HepG2 (cell line): ENCODE measurements at regions not wholly inside any gene's neighbourhood (a gene's known extent, or its start where the extent isn't known, plus 50 kb on each side); places are given as distances from the start of the nearest gene placed in this dataset.

Source experiments
- ATAC-seq: fragments of 200-7000 bp; cut with Tn5 transposase; 3 replicates; pipeline ENCODE4 v1.9.1; 2020; ENCODE audit warnings: mild to moderate bottlenecking, moderate library complexity
- BruUV-seq: library from RNA; stranded (reverse); fragments of 400-500 nt; replicated peaks from 2 replicates; lab custom pipeline; 2021; lab: Mats Ljungman, UMichigan
- CTCF ChIA-PET: fragments of 300-600 bp; formaldehyde crosslinking; extraction: SDS; loops from one replicate; lab custom pipeline; 2021; ENCODE audit warnings: low total read pairs, inconsistent platforms, low intra/inter-chr PET ratio; lab: Yijun Ruan, JAX
- POLR2A ChIA-PET: fragments of 350-600 bp; sonication (Branson Sonifier 250); formaldehyde crosslinking; loops from one replicate; lab custom pipeline; 2020; ENCODE audit warnings: antibody characterized with exemption, inconsistent platforms; lab: Yijun Ruan, JAX
- DNase-seq: peaks from one replicate; pipeline ENCODE4 v3.0.0-alpha.2; 2015; ENCODE audit warnings: low spot score
- FAIRE-seq: peaks from 3 replicates; lab custom pipeline; 2011; peaks lifted over from hg19 to GRCh38; lab: Jason Lieb, UNC
- H2AFZ ChIP-seq: one replicate; pipeline ENCODE4 v1.6.1; 2011; ENCODE audit warnings: low read length, inconsistent platforms
- H3K27ac ChIP-seq: fragments of 300-600 bp; 3 replicates; pipeline ENCODE4 v1.8.0; 2011; ENCODE audit warnings: mixed run types, mild to moderate bottlenecking, mixed read lengths, low read length, inconsistent platforms; ENCODE audit not compliant: insufficient read depth; ENCODE audit errors: extremely low read length
- H3K27me3 ChIP-seq, 2 experiments: fragments of 200-600 bp in 1 of 2; 2 replicates in 1 of 2; 3 replicates in 1 of 2; pipeline versions ENCODE4 v1.6.0 to v1.8.0; 2011; ENCODE audit warnings: low read length in 2 of 2, mild to moderate bottlenecking in 2 of 2, moderate library complexity in 2 of 2, inconsistent platforms in 1 of 2; ENCODE audit not compliant: insufficient read depth in 2 of 2, control insufficient read depth in 1 of 2
- H3K36me3 ChIP-seq, 2 experiments: fragments of 200-600 bp in 1 of 2; replicated peaks in 1 of 2; 2 replicates in 1 of 2; 3 replicates in 1 of 2; pipeline versions ENCODE4 v1.5.1 to v1.8.0; 2011; ENCODE audit warnings: low read length in 2 of 2, inconsistent platforms in 1 of 2; ENCODE audit not compliant: insufficient read depth in 2 of 2, control insufficient read depth in 1 of 2
- H3K4me1 ChIP-seq: 2 replicates; pipeline ENCODE4 v1.5.1; 2012; ENCODE audit warnings: low read length, inconsistent platforms; ENCODE audit not compliant: insufficient read depth
- H3K4me2 ChIP-seq: 2 replicates; pipeline ENCODE4 v1.6.0; 2011; ENCODE audit warnings: low read depth, low read length, inconsistent platforms
- H3K4me3 ChIP-seq, 3 experiments: fragments of 200-600 bp in 1 of 3; sonication (generic), shearing (Covaris generic) in 1 of 3; replicated peaks in 1 of 3; 2 replicates each; pipeline ENCODE4 v1.5.1; 2011 to 2016; ENCODE audit warnings: low read length in 3 of 3, inconsistent platforms in 2 of 3, low read depth in 2 of 3, mild to moderate bottlenecking in 2 of 3, control low read depth in 1 of 3, mixed read lengths in 1 of 3; ENCODE audit not compliant: insufficient read depth in 1 of 3
- H3K79me2 ChIP-seq: one replicate; pipeline ENCODE4 v1.6.1; 2011; ENCODE audit warnings: low read length, inconsistent platforms; ENCODE audit not compliant: insufficient read depth
- H3K9ac ChIP-seq: 2 replicates; pipeline ENCODE4 v1.6.0; 2011; ENCODE audit warnings: mild to moderate bottlenecking, low read depth, low read length, inconsistent platforms; ENCODE audit not compliant: insufficient read depth
- H3K9me3 ChIP-seq: 2 replicates; pipeline ENCODE4 v1.5.1; 2012; ENCODE audit warnings: mild to moderate bottlenecking, low read length
- H4K20me1 ChIP-seq: 2 replicates; pipeline ENCODE4 v1.6.0; 2011; ENCODE audit warnings: inconsistent platforms, mild to moderate bottlenecking, low read length, moderate library complexity; ENCODE audit not compliant: insufficient read depth
- HDAC1 ChIP-seq: sonication (generic); formaldehyde crosslinking; IDR thresholded peaks from 2 replicates; pipeline ENCODE4 v1.5.1; 2020; ENCODE audit warnings: mild to moderate bottlenecking, missing genetic modification reagents
- KLF16 ChIP-seq, 2 experiments: sonication (generic) in 1 of 2; formaldehyde crosslinking in 1 of 2; IDR thresholded peaks; 2 replicates each; pipeline versions ENCODE4 v1.6.1 to v1.8.0; 2016 to 2023; ENCODE audit warnings: missing genetic modification reagents in 2 of 2, missing compliant biosample characterization in 1 of 2
- NR2F6 ChIP-seq, 2 experiments: IDR thresholded peaks; 2 replicates each; pipeline ENCODE4 v1.6.1; 2016; ENCODE audit warnings: antibody characterized with exemption in 1 of 2, mild to moderate bottlenecking in 1 of 2
- ZBED4 ChIP-seq: sonication (generic); formaldehyde crosslinking; IDR thresholded peaks from 2 replicates; pipeline ENCODE4 v1.4.0; 2020; ENCODE audit warnings: missing genetic modification reagents, borderline replicate concordance
- ZNF530 ChIP-seq: sonication (generic); formaldehyde crosslinking; IDR thresholded peaks from 2 replicates; pipeline ENCODE4 v1.5.0; 2020; ENCODE audit warnings: low read depth, mild to moderate bottlenecking, missing genetic modification reagents
- ZNF639 ChIP-seq: conservative IDR thresholded peaks from 2 replicates; pipeline ENCODE4 v1.6.1; 2018; ENCODE audit warnings: missing genetic modification reagents
- ZSCAN25 ChIP-seq: sonication (generic); formaldehyde crosslinking; IDR thresholded peaks from 2 replicates; pipeline ENCODE4 v1.8.0; 2022; ENCODE audit warnings: mild to moderate bottlenecking, missing genetic modification reagents
- WGBS: methylation state at CpG from one replicate; pipeline ENCODE4 v1.1.6; 2017; ENCODE audit warnings: low lambda C conversion rate; 5-methylcytosine and 5-hydroxymethylcytosine counted together
- in situ Hi-C: cut with HindIII; loops from 2 replicates; pipeline ENCODE4 v1.10.0; 2017; ENCODE audit warnings: low pct_unique_long_range_greater_than_20kb; ENCODE audit not compliant: extremely low pct_ligation_motif_present
- intact Hi-C: fragments of 100-400 bp; cut with micrococcal nuclease; formaldehyde crosslinking; loops from one replicate; pipeline ENCODE4 v1.10.0; 2022; ENCODE audit not compliant: unreplicated experiment
- TF ChIP-seq, protein P1 (sequence below): sonication (generic); formaldehyde crosslinking; IDR thresholded peaks from 2 replicates; pipeline ENCODE4 v1.5.0; 2020; ENCODE audit warnings: missing genetic modification reagents, mild to moderate bottlenecking, borderline replicate concordance
- TF ChIP-seq, protein P2 (sequence below): sonication (generic); formaldehyde crosslinking; IDR thresholded peaks from 2 replicates; pipeline ENCODE4 v1.4.0; 2020; ENCODE audit warnings: missing genetic modification reagents

DNA sequence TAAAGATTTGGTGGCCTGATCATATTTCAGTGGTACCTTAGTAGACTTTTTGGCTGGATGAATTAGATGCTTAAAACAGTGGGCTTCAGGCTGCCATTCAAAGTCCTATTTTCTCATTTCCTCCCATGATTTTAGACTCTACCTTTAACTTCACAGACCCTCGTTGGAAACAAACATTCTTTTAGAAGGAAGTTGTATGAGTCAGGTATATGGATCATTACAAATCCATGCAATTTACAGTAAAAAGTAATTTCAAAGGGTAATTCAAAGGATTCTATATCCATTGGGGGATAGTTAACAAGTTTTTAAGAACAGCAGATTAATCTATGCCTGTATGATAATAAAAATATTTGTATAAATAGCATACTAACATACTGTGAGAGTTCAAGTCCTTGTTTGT is 216.9 kb upstream of the RRP15 start:
- no peak overlapping the region for H3K9ac ChIP-seq
- CTCF ChIA-PET = no interaction called here
- no peaks in the 10 kb centered on the region for H3K9me3 ChIP-seq
- intact Hi-C loops (no loop called here), in situ Hi-C loops (no loop called here)
- H4K20me1 ChIP-seq = no peaks in the 10 kb centered on the region
- ATAC-seq (no peak), FAIRE-seq (no peak), DNase-seq (no peak)
- TF ChIP-seq ZBED4 (CRISPR knock-in tag) = no peak
- TF ChIP-seq, protein P1, sequence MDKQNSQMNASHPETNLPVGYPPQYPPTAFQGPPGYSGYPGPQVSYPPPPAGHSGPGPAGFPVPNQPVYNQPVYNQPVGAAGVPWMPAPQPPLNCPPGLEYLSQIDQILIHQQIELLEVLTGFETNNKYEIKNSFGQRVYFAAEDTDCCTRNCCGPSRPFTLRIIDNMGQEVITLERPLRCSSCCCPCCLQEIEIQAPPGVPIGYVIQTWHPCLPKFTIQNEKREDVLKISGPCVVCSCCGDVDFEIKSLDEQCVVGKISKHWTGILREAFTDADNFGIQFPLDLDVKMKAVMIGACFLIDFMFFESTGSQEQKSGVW (CRISPR knock-in tag) = no peak
- no peak for TF ChIP-seq NR2F6 (IDR thresholded peaks at IDR 0.05)
- no peak for TF ChIP-seq NR2F6 (CRISPR knock-in tag; IDR thresholded peaks at IDR 0.05)
- TF ChIP-seq ZNF530 (CRISPR knock-in tag) = no peak
- TF ChIP-seq ZSCAN25 (CRISPR knock-in tag) = no peak
- no peak for TF ChIP-seq HDAC1
- TF ChIP-seq KLF16 (CRISPR knock-in tag; IDR thresholded peaks at IDR 0.05) = no peak
- TF ChIP-seq, protein P2, sequence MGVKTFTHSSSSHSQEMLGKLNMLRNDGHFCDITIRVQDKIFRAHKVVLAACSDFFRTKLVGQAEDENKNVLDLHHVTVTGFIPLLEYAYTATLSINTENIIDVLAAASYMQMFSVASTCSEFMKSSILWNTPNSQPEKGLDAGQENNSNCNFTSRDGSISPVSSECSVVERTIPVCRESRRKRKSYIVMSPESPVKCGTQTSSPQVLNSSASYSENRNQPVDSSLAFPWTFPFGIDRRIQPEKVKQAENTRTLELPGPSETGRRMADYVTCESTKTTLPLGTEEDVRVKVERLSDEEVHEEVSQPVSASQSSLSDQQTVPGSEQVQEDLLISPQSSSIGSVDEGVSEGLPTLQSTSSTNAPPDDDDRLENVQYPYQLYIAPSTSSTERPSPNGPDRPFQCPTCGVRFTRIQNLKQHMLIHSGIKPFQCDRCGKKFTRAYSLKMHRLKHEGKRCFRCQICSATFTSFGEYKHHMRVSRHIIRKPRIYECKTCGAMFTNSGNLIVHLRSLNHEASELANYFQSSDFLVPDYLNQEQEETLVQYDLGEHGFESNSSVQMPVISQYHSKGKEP = no peak
- no peak for TF ChIP-seq ZNF639
- POLR2A ChIA-PET = no interaction called here
- H3K4me2 ChIP-seq = no peak overlapping the region
- H2AFZ ChIP-seq = no peak overlapping the region
- no TSS peak for BruUV-seq
- WGBS = 0% methylated on average over 1 of the region's 1 CpG
- no peak overlapping the region for H3K4me3 ChIP-seq
- no peaks in the 10 kb centered on the region for H3K4me1 ChIP-seq
- no peaks in the 10 kb centered on the region for H3K79me2 ChIP-seq
- no peak overlapping the region for H3K27ac ChIP-seq
- no peaks in the 10 kb centered on the region for H3K36me3 ChIP-seq
- no peaks in the 10 kb centered on the region for H3K27me3 ChIP-seq
